A204.1 (cell line): ENCODE measurements at regions not wholly inside any gene's neighbourhood (a gene's known extent, or its start where the extent isn't known, plus 50 kb on each side); places are given as distances from the start of the nearest gene placed in this dataset.
"Not testable (repeated sequence)": the region's sequence is repeated elsewhere in the genome, so short reads cannot be mapped to it uniquely, and the experiment has no call there.

Experiments used
- FAIRE-seq: peaks from 2 replicates; lab custom pipeline; 2012; peaks lifted over from hg19 to GRCh38; lab: Jason Lieb, UNC

DNA sequence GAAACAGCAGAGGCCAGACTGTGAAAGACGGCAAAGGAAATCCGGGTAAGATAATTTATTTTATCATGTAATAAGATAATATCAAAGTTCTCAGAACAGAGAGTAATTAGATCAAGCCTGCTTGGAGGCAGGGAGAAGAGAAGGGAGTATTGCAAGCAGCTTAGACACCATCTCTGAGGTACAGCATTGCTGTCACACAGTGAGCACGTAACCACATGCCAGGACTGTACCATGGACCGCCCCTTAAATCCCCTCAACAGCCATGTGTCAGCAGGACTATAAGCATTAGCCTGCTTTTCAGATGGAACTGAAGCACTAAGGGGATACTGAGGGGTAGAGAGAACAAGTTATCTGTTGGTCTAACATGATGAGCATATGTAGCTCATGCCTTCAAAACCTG lies 141.5 kb downstream of the C6orf118 start:
- FAIRE-seq, result no peak

- no peak for FAIRE-seq
These were observed 142.1 kb downstream of the C6orf118 start for GRCh38 chr6:165167311-165167710.

- no peak for FAIRE-seq
These were observed 145.9 kb downstream of the C6orf118 start for GRCh38 chr6:165163519-165163918.

GRCh38 chr6:165159460-165159859 lies 149.9 kb downstream of the C6orf118 start:
- no peak for FAIRE-seq

DNA sequence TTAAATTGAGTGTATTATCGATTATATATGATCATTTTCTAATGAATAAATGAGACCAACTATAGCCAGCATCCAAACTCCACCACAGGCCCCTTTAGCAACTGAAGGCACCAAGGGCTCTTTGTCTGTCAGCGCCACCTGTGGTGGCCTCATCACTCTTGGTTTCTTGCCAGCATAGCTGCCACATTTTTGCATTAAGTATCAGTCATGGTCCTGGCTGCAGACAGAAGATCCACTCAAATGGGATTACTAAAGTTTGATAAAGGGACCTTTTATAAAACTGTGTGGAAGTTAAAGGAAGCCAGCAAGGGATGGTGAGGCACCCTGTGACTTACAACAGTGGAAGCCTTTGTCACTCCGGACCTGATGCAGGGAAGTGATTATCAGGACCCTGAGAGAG lies 162.9 kb downstream of the C6orf118 start:
- no peak for FAIRE-seq

DNA sequence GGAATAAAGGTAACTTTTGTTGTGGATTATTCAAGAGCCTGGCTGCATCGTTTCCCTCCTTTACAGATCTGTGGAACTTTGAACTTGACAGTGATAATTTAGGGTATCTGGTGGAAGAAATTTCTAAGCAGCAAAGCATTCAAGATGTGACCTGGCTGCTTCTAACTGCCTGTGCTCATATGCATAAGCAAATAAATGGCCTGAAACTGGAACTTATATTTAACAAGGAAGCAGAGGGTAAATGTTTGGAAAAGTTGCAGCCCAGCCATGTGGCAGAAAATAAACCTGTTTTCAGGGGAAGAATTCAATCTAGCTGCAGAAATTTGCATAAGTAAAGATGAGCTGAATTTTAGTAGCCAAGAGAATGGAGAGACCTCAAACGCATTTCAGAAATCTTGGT lies 173.5 kb downstream of the C6orf118 start:
- FAIRE-seq, result no peak

GRCh38 chr6:165129086-165129485 lies 180.3 kb downstream of the C6orf118 start:
- no peak for FAIRE-seq

DNA sequence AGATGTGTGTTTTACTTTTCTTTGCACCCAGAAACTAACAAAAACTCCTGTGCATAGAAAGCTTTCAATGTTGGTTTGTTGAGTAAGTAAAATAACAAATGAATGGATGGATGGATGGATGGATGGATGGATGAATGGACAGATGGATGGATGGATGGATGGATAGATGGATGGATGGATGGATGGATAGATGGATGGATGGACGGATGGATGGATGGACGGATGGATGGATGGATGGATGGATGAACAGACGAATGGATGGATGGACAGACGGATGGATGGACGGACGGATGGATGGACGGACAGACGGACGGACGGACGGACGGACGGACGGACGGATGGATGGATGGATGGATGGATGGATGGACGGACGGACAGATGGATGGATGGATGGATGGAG lies 181.7 kb downstream of the C6orf118 start:
- not testable (repeated sequence) for FAIRE-seq

GRCh38 chr6:165124681-165125080 lies 184.7 kb downstream of the C6orf118 start:
- not testable (repeated sequence) for FAIRE-seq

DNA sequence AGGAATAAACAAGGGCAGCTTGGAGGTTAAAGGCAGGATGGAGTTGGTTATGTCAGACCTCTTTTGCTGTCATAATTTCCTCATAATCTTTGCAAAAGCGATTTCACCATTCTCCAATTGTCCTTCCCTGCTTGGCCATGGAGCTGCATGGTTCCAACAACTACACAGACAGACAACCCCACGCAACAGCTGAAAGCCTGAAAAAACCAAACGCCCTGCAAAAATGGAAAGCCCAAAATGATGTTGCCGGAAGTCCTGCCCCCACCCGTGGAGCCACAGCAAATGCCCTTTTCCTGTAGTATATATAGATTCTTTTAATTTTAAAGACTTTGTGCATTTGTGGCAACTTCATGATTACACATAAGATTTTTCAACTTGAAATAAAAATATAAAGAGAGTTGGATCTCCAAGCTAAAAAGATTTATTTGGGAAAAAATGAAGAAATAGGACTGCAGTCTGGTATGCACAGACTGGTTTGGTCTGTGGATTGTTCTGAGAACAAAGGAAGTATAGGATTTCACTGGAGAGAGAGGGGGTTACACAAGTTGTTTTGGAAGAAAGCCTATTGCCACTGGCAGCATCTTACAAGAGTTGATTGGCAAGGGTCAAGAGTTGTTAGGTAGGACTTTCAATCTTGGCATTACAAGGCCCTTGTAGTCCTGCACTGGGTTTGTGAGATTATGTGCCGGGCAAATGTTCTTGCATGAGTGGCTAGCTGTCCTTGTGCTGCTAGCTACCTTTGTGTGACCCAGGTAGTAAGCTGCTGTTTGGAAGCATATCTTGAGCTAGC lies 190.0 kb downstream of the C6orf118 start:
- FAIRE-seq, result no peak

DNA sequence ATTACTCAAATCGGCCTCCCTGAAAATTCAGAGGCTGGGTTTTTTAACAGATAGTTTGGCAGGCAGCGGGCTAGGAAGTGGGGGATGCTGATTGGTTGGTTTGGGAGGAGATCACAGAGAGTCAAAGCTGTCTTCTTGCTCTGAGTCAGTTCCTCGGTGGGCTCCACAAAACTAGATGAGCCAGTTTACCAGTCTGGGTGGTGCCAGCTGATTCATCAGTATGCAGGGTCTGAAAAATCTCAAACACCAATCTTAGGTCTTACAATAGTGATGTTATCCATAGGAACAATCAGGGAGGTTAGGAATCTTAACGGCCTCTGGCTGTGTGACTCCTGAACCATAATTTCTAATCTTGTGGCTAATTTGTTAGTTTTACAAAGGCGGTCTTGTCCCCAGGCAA lies 190.7 kb downstream of the C6orf118 start:
- no peak for FAIRE-seq

DNA sequence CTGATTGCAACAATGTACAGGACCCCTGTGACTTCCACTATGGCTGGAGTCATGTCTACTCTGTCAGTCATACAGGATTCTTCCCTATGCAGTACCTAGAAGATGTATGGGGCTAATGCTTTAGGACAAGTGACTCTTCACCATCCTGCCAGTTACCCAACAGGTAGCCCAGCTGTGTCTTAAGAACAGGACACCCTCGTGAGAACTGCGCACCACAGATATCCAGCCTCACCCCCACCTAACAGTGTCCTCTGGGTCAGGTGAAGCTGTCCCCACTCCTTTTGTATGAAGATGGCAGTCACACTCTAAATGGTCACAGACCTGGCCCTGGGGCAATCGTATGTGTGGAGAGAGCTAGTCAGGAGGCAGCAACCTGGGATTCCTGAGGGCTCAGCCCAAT lies 191.6 kb downstream of the C6orf118 start:
- FAIRE-seq, result no peak

DNA sequence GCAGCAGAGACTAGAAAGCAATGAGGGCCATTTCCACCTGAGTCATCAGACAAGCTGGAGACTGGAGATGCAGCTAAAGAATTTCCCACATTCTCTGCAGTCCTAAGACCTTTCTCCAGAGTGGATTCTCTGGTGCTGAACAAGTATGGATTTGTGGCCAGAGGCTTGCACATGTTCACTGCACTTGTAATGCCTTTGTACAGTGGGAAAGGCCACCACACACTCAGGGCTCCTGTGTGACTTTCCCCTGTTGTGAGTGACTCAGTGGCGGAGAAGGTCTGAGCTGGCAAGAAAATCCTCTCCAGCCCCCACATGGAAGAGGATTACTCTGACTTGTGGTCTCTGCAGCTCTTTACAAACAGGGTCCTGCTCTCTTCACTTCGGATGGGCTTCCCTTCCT lies 192.3 kb downstream of the C6orf118 start:
- no peak for FAIRE-seq

DNA sequence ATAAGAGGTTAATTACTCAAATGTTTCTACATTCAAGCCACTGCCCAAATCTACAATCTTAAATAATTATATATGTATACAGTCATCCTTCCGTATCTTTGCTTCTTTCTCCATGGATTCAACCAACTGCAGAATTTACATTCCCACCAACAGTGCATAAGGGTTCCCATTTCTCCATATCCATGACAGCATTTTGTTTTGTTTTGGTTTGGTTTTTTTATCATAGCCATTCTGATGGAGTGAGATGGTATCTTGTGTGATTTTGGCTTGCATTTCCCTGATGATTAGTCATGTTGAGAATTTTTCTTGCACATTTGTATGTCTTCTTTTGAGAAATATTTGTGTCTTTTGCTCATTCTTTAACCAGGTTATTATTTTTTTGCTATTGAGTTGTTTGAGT lies 198.5 kb downstream of the C6orf118 start:
- FAIRE-seq, result no peak

DNA sequence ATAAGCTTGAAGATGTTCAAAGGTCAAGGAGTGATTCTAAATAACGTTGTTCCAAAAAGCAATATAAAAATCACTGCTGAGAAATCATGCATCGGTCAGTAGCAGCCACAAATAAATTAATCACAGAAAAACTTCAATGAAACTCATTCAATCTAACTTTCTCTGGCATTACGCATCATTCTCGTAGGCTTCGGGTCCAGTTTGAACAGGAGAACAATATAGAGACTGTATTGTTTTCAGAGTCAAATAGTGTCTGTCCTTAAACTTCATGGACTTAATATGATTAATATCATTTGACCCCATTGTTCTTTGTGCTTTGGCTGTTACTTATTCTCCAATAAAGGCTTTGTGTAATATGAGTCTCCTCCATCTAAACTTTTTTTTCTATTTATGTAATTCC lies 200.4 kb downstream of the C6orf118 start:
- FAIRE-seq, result no peak

DNA sequence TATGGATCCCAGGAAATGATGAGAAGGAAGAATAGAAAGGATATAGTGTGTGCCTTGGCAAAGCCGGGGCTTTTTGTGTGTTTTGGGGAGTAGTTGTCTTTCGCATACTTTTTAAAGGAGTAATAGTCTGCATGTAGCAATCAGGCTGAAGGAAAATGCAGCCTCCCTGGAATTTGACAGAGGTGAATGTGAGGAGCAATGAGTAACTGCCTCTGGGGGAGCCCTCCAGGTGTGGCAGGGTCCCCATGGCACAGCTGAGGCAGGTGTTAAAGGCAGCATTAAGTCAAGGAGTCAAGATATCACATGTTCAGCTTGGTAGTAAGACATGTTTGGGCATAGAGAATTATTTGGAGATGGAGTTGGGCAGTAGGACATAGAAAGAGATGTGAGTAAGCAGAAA lies 203.1 kb downstream of the C6orf118 start:
- FAIRE-seq, result no peak

DNA sequence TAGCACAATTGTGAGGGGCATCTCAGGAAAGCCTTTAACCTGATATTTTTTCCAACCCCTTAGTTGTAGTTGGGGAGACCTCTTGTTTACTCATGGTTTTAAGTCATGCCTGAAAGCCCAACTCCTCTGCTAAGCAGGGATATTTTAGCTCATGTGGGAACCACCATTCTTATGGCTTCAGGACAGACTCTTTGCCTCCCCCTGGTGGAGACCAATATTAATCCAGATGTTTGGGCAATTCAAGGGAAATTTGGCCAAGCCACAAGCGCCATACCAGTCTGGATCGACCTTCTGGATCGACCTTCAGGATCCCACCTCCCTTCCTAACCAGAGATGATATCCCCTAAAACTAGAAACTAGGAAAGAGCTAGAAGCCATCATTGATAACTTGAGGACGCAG lies 211.2 kb downstream of the C6orf118 start:
- FAIRE-seq, result no peak

GRCh38 chr6:165096868-165097267 lies 212.5 kb downstream of the C6orf118 start:
- FAIRE-seq, result no peak

DNA sequence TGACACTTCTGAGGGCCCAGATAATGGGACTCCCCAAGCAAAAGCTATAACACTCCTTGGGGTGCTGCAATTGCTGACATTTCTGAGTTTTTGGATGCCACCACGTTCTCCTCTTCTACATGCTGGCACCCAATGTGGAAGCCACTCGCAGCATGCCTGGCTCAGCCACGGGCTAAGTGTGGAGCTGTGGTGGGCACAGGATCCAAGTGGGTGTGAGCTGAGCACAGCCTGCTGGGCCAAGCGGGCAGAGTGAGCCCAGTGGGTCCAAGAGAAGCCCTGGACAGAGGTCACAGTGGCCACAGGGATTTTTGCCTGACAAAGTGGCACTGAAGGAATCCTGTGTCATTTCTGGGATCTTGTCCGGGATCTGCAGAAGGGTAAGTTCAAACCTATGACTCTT lies 213.2 kb downstream of the C6orf118 start:
- FAIRE-seq, result no peak

- FAIRE-seq, result no peak
These were observed 216.4 kb downstream of the C6orf118 start for GRCh38 chr6:165092881-165093595.

- no peak for FAIRE-seq
These were observed 218.2 kb downstream of the C6orf118 start for GRCh38 chr6:165091121-165091785.

- no peak for FAIRE-seq
These were observed 219.2 kb downstream of the C6orf118 start for GRCh38 chr6:165090242-165090641.

DNA sequence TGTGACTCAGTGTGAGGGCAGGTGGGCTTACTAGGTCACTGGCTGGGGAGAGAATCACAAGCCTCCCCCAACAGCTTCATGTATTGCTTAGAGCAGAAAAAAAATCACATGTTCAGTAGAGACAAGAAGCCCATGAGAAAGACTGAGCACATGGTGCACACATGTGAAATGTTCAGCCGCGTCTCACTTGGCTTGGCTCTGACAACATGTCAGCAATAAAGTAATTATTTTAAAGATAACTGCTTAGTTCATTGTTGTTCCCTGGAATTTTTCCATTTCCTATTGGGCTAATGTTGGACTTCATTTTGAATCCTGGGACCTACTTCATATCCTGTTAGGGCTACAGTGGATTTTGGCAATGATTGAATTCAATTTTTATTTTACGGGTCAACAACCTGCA lies 222.6 kb downstream of the C6orf118 start:
- FAIRE-seq, result no peak
